ENCODE measurements at regions not wholly inside any gene's neighbourhood (a gene's known extent, or its start where the extent isn't known, plus 50 kb on each side); places are given as distances from the start of the nearest gene placed in this dataset.

- no peak for TF ChIP-seq CTCF (IDR thresholded peaks at IDR 0.05; ENCODE audit: control insufficient read depth, insufficient read depth, low read depth, low read length, missing control alignments)
- H3K4me3 ChIP-seq (ENCODE audit: control insufficient read depth, low read depth, low read length) = no peak overlapping the region
- DNase-seq (ENCODE audit: low read depth) = no peak
These were observed 172.7 kb downstream of the PTPN11 start for GRCh38 chr12:112591488-112591887.

DNA sequence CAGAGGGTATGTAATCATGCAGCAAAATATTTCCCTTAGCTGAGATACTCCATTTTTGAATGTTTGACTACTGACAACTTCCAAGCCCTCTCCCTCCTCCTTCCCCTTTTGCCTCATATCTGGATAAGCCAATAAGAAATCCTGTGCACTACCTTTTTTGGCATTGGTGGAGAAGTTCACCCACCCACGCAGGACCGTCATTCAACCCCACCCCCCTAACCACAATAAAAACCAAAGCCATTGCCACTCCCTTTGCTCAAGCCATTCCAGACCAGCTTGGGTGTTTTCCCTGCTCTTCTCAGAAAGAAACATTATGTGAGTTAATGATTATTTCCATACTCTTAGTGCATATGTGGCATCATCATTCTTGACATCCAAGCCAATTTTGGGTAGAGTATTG lies 176.7 kb downstream of the PTPN11 start:
- no peak for DNase-seq (ENCODE audit: low read depth)
- no peak overlapping the region for H3K4me3 ChIP-seq (ENCODE audit: control insufficient read depth, low read depth, low read length)
- no peak for TF ChIP-seq CTCF (IDR thresholded peaks at IDR 0.05; ENCODE audit: control insufficient read depth, insufficient read depth, low read depth, low read length, missing control alignments)

GRCh38 chr12:112597986-112598385 lies 179.2 kb downstream of the PTPN11 start:
- H3K4me3 ChIP-seq (ENCODE audit: control insufficient read depth, low read depth, low read length) = no peak overlapping the region
- no peak for DNase-seq (ENCODE audit: low read depth)
- TF ChIP-seq CTCF (IDR thresholded peaks at IDR 0.05; ENCODE audit: control insufficient read depth, insufficient read depth, low read depth, low read length, missing control alignments) = no peak

DNA sequence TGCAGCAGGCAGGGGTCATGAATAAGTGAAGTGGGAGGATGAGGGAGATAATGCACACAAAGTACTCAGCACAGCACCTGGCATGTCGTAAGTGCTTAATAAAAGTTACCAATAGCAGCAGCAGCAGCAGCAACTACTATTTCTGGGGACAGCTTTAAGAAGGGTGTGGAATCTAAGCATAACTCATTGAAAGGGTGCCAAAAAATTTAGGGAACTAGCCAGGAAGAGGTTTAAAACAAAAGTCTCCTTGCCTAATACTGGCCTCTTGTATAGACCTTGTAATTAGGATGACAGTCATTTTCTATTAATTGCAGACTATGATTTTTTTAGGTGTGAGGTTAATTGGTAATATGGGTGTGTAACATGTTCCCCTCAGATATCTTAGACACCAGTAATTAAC lies 179.9 kb downstream of the PTPN11 start:
- no peak for DNase-seq (ENCODE audit: low read depth)
- no peak overlapping the region for H3K4me3 ChIP-seq (ENCODE audit: control insufficient read depth, low read depth, low read length)
- no peak for TF ChIP-seq CTCF (IDR thresholded peaks at IDR 0.05; ENCODE audit: control insufficient read depth, insufficient read depth, low read depth, low read length, missing control alignments)

- TF ChIP-seq CTCF (IDR thresholded peaks at IDR 0.05; ENCODE audit: control insufficient read depth, insufficient read depth, low read depth, low read length, missing control alignments) = no peak
- DNase-seq (ENCODE audit: low read depth) = peak; percentile 1
- no peak overlapping the region for H3K4me3 ChIP-seq (ENCODE audit: control insufficient read depth, low read depth, low read length)
These were observed 181.1 kb downstream of the PTPN11 start for GRCh38 chr12:112599871-112600270.

DNA sequence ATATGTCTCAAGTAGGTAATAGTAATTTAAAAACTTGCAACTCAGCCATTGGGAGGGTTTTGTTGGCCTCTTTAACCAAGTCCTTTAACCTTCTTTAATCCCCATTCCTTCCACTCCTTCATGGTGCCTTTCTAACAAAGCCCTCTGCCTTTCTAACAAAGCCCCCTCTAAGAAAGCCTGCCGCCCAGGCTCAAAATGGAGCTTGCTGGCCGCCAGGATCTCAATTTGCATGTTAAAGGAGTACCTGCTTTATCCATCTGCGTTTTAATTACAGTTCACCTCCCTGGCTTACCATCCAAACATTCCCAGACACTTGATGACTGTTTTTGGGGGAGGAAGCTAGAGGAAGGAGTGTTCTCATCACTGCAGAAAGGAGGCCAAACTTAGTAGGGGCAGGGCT lies 183.4 kb downstream of the PTPN11 start:
- DNase-seq (ENCODE audit: low read depth) = no peak
- H3K4me3 ChIP-seq (ENCODE audit: control insufficient read depth, low read depth, low read length) = no peak overlapping the region
- TF ChIP-seq CTCF (IDR thresholded peaks at IDR 0.05; ENCODE audit: control insufficient read depth, insufficient read depth, low read depth, low read length, missing control alignments) = no peak
